ENCODE measurements at regions not wholly inside any gene's neighbourhood (a gene's known extent, or its start where the extent isn't known, plus 50 kb on each side); places are given as distances from the start of the nearest gene placed in this dataset.

GRCh38 chr18:22544626-22545025, 126.9 kb upstream of the CTAGE1 start:
- DNase-seq (ENCODE audit: low read depth) = no peak

GRCh38 chr18:22545066-22545760, 127.5 kb upstream of the CTAGE1 start:
- no peak for DNase-seq (ENCODE audit: low read depth)

- no peak for DNase-seq (ENCODE audit: low read depth)
Observed at GRCh38 chr18:22546905-22547570, 129.3 kb upstream of the CTAGE1 start.

- no peak for DNase-seq (ENCODE audit: low read depth)
Observed at GRCh38 chr18:22547807-22548561, 130.3 kb upstream of the CTAGE1 start.

GRCh38 chr18:22549260-22549937, 131.7 kb upstream of the CTAGE1 start:
- no peak for DNase-seq (ENCODE audit: low read depth)

GRCh38 chr18:22550366-22550765, 132.7 kb upstream of the CTAGE1 start:
- DNase-seq (ENCODE audit: low read depth) = no peak

- DNase-seq (ENCODE audit: low read depth) = no peak
Observed at GRCh38 chr18:22550861-22551260, 133.1 kb upstream of the CTAGE1 start.

GRCh38 chr18:22551536-22552151, 133.9 kb upstream of the CTAGE1 start:
- no peak for DNase-seq (ENCODE audit: low read depth)

GRCh38 chr18:22552254-22552653, 134.5 kb upstream of the CTAGE1 start:
- DNase-seq (ENCODE audit: low read depth) = no peak

- no peak for DNase-seq (ENCODE audit: low read depth)
Observed at GRCh38 chr18:22552899-22553460, 135.3 kb upstream of the CTAGE1 start.

- DNase-seq (ENCODE audit: low read depth) = no peak
Observed at GRCh38 chr18:22556222-22557167, 138.8 kb upstream of the CTAGE1 start.

GRCh38 chr18:22557168-22557941, 139.6 kb upstream of the CTAGE1 start:
- DNase-seq (ENCODE audit: low read depth) = no peak

GRCh38 chr18:22558945-22559385, 141.2 kb upstream of the CTAGE1 start:
- DNase-seq (ENCODE audit: low read depth) = no peak

GRCh38 chr18:22559414-22560274, 141.9 kb upstream of the CTAGE1 start:
- DNase-seq (ENCODE audit: low read depth) = no peak

GRCh38 chr18:22560275-22560610, 142.5 kb upstream of the CTAGE1 start:
- no peak for DNase-seq (ENCODE audit: low read depth)

GRCh38 chr18:22560797-22561196, 143.1 kb upstream of the CTAGE1 start:
- no peak for DNase-seq (ENCODE audit: low read depth)

GRCh38 chr18:22563164-22563583, 145.5 kb upstream of the CTAGE1 start:
- no peak for DNase-seq (ENCODE audit: low read depth)

- DNase-seq (ENCODE audit: low read depth) = no peak
Observed at GRCh38 chr18:22564036-22564435, 146.3 kb upstream of the CTAGE1 start.

Data from forelimb muscle (tissue), 1 donor.